HAP-1 (cell line): ENCODE measurements at regions not wholly inside any gene's neighbourhood (a gene's known extent, or its start where the extent isn't known, plus 50 kb on each side); places are given as distances from the start of the nearest gene placed in this dataset.

ENCODE experiments used
- DNase-seq, 2 experiments: peaks; one replicate each; pipeline ENCODE4 v3.0.0-alpha.2; 2016 to 2020; ENCODE audit warnings: low spot score in 2 of 2
- H3K27me3 ChIP-seq: fragments of 250-450 bp; sonication (Bioruptor Pico); 2 replicates; pipeline ENCODE4 v1.5.1; 2020; ENCODE audit warnings: low read depth, mild to moderate bottlenecking, moderate library complexity
- H3K36me3 ChIP-seq: fragments of 250-450 bp; sonication (Bioruptor Pico); replicated peaks from 2 replicates; pipeline ENCODE4 v1.5.1; 2020; ENCODE audit warnings: mild to moderate bottlenecking
- H3K4me1 ChIP-seq: fragments of 250-450 bp; sonication (Bioruptor Pico); 2 replicates; pipeline ENCODE4 v1.5.1; 2020; ENCODE audit warnings: mild to moderate bottlenecking
- H3K4me3 ChIP-seq: fragments of 250-450 bp; sonication (Bioruptor Pico); 2 replicates; pipeline ENCODE4 v1.5.1; 2020; ENCODE audit warnings: mild to moderate bottlenecking, moderate library complexity
- H3K9me3 ChIP-seq: fragments of 250-450 bp; sonication (Bioruptor Pico); 2 replicates; pipeline ENCODE4 v1.5.1; 2020; ENCODE audit warnings: mild to moderate bottlenecking, moderate library complexity
- in situ Hi-C: fragments of 300-500 bp; cut with MboI; formaldehyde crosslinking; loops from 3 replicates; pipeline ENCODE4 v1.14.3; 2020; ENCODE audit warnings: low sequenced_read_pairs, inconsistent platforms, mixed read lengths

DNA sequence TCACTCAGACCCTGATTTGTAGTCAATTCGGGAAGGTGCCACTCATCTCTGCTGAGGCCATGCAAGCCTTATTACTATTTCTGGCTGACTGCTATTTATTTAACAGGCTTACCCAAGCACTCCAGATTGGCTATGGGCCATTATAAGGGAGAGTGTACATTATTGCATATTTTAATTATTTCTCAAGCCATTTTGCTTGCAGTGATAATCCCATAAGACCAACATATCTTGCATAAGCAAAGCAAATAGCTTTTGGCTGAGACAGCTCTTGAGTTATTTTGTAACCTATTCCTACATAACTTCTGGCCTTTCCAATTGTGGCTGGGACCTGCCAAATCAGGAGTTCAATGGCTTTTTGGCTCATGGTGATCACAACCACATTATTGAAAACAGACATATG lies 509.6 kb upstream of the USP15 start:
- Histone ChIP-seq H3K9me3 (no peaks in the 10 kb centered on the region), H3K4me3 (no peak overlapping the region)

DNA sequence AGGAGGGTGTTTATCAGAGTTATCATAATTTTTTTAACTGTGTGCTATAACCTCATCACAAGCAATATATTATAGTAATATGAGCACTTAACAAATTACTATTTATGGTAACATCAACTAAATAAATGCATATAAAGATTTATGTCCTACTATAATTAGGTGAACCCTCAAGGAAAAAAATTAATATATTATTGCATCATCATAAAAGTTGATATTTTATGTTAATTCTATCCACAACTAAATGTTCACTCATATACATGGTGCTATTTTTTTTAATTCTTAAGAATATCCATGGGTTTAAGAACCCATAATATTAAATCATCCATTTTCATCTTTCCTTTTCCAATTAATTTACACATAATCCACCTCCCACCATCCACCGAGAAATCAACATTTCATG lies 506.0 kb upstream of the USP15 start:
- Histone ChIP-seq H3K4me1 (no peaks in the 10 kb centered on the region), H3K4me3 (no peak overlapping the region), H3K36me3 (no peaks in the 10 kb centered on the region), H3K27me3 (no peaks in the 10 kb centered on the region; the same call in 1 of the 2 replicates), H3K9me3 (no peaks in the 10 kb centered on the region)
- in situ Hi-C loops: no loop called here
- no peak for DNase-seq

More for the DNA sequence above, 509.6 kb upstream of the USP15 start:
- Histone ChIP-seq H3K27me3 (no peaks in the 10 kb centered on the region; the same call in 1 of the 2 replicates), H3K4me1 (no peaks in the 10 kb centered on the region), H3K36me3 (no peaks in the 10 kb centered on the region)
- in situ Hi-C loops: no loop called here
- no peak for DNase-seq

DNA sequence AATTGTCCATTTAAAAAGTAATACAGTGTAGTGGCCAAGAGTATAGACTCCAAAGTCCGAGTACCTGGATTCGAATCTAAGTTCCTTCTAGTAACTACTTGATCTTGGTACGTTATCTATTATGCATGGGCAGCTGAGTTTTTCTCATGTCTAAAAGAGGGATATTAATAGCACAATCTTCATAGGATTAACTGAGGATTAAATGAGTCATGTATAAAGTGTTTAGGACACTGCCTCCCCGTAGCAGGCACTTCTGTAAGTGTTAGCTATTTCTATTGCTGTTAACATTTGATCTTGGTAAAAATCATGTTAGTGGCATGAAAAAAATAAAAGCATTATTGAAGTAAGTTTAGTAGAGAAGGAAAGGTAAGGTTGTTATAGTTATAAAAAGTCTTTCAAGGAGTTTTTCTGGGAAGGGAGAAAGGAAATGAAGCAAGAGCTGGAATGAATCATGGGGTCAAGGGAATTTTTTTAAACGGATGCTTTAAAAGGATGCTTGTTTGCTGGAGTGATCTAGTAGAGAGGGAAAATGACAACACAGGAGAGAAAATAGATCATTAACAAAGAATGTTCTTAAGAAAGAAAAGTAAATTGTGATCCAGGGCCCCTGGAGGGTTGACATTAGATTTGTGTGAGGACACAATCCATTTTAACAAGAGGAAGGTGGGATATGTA lies 502.2 kb upstream of the USP15 start:
- H3K4me3 ChIP-seq: no peak overlapping the region
- in situ Hi-C loops: no loop called here
- no peak for DNase-seq
- H3K27me3 ChIP-seq: no peaks in the 10 kb centered on the region
- H3K4me1 ChIP-seq: no peaks in the 10 kb centered on the region
- H3K9me3 ChIP-seq: no peaks in the 10 kb centered on the region
- H3K36me3 ChIP-seq: no peaks in the 10 kb centered on the region

DNA sequence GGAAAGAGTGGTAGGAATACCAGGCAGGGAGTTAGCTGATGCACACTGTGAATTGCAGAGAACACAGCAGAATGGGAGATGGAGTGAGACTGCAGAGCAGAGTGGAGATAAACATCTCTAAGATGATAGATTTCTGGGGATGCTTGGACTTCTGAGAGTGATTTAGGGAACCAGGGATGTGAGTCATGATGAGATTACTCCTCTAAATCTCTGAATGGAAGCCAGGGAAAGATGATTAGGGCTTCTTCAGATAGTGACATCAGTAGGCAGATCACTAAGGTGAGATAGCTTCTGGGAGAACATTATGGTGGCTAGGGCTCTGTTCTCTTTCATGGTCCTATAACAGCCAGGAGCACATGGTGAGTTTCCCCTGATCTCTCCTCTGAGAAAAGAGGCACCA lies 501.5 kb upstream of the USP15 start:
- no peaks in the 10 kb centered on the region for H3K9me3 ChIP-seq
- H3K4me1 ChIP-seq: no peaks in the 10 kb centered on the region
- H3K36me3 ChIP-seq: no peaks in the 10 kb centered on the region
- H3K4me3 ChIP-seq: no peak overlapping the region
- DNase-seq: no peak
- no peaks in the 10 kb centered on the region for H3K27me3 ChIP-seq
- in situ Hi-C loops: no loop called here

DNA sequence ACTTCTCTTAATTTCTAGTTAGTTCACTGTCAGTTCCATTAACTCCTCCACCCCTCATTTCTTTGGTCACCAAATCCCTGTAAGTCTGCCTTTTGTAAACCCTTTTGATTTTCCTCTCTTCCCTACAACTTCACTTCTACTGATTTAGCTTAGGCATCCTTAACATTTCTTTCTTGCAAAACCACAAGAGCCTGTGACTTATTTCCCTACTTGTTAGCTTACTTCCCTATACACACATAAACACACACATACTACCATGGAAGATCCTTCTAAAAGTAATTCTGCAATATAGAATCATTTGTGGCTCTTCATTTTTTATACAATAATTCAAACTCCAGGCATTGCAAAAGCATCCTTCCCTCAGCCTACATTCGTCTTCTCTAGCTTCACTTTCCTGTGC lies 494.3 kb upstream of the USP15 start:
- in situ Hi-C loops: no loop called here
- Histone ChIP-seq H3K4me3 (no peak overlapping the region), H3K36me3 (no peaks in the 10 kb centered on the region), H3K4me1 (no peaks in the 10 kb centered on the region), H3K9me3 (no peaks in the 10 kb centered on the region), H3K27me3 (no peaks in the 10 kb centered on the region)
- DNase-seq: no peak

DNA sequence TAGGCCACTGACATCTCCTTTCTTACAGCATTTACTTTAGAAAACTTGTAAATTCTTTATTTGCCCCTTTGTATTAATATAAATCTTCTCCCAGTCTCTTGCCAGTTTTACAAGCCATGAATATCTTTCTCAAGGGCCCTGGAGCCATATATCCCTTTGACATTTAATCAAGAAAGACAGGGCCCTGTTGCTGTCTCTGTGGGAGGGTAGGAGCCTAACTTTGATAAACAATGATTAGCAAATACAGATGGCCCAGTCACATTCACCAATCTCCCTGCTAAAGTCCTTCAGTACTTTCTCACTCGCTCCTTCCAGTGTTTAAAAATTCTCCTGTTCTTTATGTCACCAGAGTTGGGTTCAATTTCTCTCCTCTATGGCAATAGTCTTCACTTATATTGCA lies 479.8 kb upstream of the USP15 start:
- no peak overlapping the region for H3K4me3 ChIP-seq
- H3K4me1 ChIP-seq: no peaks in the 10 kb centered on the region
- no peaks in the 10 kb centered on the region for H3K36me3 ChIP-seq
- no peaks in the 10 kb centered on the region for H3K27me3 ChIP-seq
- no peaks in the 10 kb centered on the region for H3K9me3 ChIP-seq
- no peak for DNase-seq
- in situ Hi-C loops: no loop called here

DNA sequence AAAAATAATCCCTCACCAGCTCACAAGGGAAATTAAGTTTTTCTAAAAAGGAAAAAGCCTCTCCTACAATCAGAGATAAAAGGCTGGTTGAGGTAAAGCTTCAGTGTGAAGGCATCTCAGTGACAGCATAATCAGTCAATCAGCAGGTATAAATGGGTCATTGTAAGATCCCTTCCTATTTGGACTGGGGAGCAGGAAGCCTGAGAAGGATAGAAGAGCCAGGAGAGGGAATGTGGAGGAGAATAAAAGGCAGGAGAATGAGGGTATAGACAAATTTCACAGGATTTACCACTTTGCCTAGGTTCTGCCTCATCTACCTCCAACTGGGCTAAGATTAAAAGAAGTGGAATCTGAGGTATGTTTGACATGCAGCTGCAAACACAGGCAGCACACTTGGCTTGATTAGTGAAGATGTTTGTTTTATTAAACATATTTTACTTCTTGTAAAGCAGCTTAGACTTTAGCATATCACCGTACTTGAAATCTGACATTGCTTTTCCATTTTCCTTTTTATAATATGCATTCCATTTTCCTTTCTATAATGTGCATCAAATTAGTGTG lies 479.1 kb upstream of the USP15 start:
- in situ Hi-C loops: no loop called here
- no peak for DNase-seq
- Histone ChIP-seq H3K9me3 (no peaks in the 10 kb centered on the region), H3K27me3 (no peaks in the 10 kb centered on the region), H3K4me3 (no peak overlapping the region), H3K36me3 (no peaks in the 10 kb centered on the region), H3K4me1 (no peaks in the 10 kb centered on the region)

DNA sequence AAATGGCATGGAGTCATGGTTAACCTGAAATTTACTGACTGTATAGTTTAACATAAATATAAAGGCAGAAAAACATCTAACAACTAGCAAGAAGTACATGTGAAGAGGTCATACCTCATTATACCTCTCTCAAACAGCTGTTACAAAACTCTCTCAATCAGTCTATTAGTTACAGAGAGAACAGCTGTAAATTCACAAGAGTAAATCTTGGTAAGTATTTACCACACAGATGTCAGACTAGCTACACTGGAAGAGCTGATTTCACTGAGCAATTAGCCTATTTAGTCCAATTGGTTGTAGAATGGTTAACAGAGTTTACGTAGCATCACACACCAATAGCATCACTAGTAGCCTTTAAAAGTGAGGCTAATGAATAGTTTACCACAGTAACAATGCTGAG lies 463.4 kb upstream of the USP15 start:
- in situ Hi-C loops: no loop called here
- no peaks in the 10 kb centered on the region for H3K27me3 ChIP-seq
- H3K4me1 ChIP-seq: no peaks in the 10 kb centered on the region
- no peaks in the 10 kb centered on the region for H3K9me3 ChIP-seq
- DNase-seq: no peak
- H3K4me3 ChIP-seq: no peak overlapping the region
- no peaks in the 10 kb centered on the region for H3K36me3 ChIP-seq

DNA sequence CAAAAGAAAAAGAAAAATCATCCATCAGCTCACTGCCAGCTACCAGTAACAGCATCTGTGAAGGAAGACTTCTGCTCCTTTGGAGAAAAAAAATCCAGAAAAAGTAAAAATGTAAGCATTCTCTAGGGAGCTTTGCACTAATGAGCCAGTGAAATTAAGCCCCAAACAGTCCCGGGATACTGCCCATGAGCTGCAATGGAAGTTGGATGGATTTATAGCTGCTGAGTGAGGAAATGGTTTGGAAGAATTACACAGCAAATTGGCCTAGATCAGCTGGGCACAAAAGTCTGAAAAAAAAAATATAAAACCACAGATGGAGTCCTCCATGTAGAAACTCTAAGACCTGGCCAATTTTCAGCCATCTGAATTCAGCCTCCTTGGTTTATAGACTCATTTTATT lies 462.9 kb upstream of the USP15 start:
- no peaks in the 10 kb centered on the region for H3K27me3 ChIP-seq
- no peaks in the 10 kb centered on the region for H3K9me3 ChIP-seq
- H3K36me3 ChIP-seq: no peaks in the 10 kb centered on the region
- DNase-seq: no peak
- no peaks in the 10 kb centered on the region for H3K4me1 ChIP-seq
- in situ Hi-C loops: no loop called here
- no peak overlapping the region for H3K4me3 ChIP-seq

DNA sequence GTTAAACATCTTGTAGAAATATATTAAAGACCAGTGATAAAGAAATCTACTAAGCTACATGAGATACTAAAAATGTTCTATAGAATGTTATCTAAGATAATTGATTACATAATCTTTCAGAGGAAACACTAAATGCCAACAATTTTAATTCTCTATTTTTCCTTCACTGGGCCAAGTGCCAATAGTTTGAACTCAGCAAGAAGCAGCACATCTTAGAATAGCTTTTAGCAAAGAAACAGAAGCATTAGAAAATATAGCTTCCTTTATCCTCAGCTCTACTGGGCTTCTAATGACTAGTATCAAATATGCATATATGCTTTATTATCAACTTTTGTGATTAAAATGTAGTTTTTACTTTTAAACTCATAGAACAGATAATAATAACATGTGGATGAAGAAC lies 461.4 kb upstream of the USP15 start:
- Histone ChIP-seq H3K4me3 (no peak overlapping the region), H3K36me3 (no peaks in the 10 kb centered on the region), H3K9me3 (no peaks in the 10 kb centered on the region), H3K27me3 (no peaks in the 10 kb centered on the region), H3K4me1 (no peaks in the 10 kb centered on the region)
- DNase-seq: no peak
- in situ Hi-C loops: no loop called here

DNA sequence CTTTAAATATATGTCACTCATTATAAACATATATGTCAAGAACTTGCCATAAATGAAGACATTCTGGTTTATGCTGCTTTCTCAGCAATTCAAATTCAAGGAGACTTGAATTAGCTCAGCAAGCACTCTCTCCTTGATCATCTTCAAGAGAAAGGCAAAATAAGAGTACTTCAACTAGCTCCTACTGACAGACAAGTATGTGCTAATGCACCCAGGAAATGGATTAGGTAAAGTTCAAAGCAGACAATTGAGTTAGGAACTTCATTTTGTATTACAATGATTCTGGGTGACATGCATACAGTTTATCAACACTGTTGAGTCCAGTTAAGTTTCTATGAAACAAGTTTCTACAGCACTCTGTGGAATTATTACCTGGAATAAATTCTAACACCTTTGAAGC lies 455.9 kb upstream of the USP15 start:
- Histone ChIP-seq H3K4me1 (no peaks in the 10 kb centered on the region), H3K36me3 (no peaks in the 10 kb centered on the region), H3K4me3 (no peak overlapping the region), H3K27me3 (no peaks in the 10 kb centered on the region), H3K9me3 (no peaks in the 10 kb centered on the region)
- no peak for DNase-seq
- in situ Hi-C loops: no loop called here

DNA sequence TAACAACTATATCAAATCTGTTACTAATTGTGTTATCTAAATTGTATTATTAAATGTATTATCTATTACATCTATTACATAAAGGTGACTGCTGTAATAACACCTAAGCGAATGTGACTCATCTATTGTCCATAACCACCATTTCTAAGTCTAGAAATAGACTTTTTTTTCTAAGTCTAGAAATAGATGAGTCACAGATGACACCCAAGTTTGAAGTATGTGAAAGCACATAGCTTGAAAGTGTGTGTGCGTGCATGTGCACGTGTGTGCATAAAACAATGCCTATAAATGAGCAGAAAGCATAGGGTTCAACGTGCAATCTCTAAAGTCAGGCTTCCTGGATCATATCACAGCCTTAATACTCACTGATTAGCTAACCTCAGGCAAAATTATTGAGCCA lies 451.3 kb upstream of the USP15 start:
- no peak for DNase-seq
- in situ Hi-C loops: no loop called here
- no peaks in the 10 kb centered on the region for H3K9me3 ChIP-seq

DNA sequence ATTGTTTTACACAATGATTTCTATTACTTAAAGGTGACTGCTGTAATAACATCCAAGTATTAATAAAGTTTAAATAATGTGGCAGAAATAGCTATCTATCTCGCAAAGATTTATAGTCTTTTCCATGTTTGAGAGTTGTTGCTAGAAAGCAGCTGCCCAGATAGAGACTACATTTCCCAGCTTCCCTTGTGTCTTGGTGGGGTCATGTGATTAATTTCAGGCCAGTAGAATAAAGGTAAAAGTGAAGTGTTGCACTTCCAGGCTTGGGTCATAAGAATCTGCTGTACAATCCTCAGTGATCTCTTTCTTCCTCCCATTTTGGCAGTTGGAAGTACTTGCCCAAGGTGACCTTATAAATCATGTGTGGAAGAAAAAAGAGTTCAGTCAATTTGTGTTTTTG lies 449.7 kb upstream of the USP15 start:
- H3K9me3 ChIP-seq: no peaks in the 10 kb centered on the region
- in situ Hi-C loops: no loop called here
- no peak for DNase-seq
- no peaks in the 10 kb centered on the region for H3K36me3 ChIP-seq
- no peaks in the 10 kb centered on the region for H3K27me3 ChIP-seq
- H3K4me1 ChIP-seq: no peaks in the 10 kb centered on the region
- H3K4me3 ChIP-seq: no peak overlapping the region

More for the DNA sequence above, 451.3 kb upstream of the USP15 start:
- H3K4me3 ChIP-seq: no peak overlapping the region
- no peaks in the 10 kb centered on the region for H3K4me1 ChIP-seq
- no peaks in the 10 kb centered on the region for H3K27me3 ChIP-seq
- no peaks in the 10 kb centered on the region for H3K36me3 ChIP-seq

DNA sequence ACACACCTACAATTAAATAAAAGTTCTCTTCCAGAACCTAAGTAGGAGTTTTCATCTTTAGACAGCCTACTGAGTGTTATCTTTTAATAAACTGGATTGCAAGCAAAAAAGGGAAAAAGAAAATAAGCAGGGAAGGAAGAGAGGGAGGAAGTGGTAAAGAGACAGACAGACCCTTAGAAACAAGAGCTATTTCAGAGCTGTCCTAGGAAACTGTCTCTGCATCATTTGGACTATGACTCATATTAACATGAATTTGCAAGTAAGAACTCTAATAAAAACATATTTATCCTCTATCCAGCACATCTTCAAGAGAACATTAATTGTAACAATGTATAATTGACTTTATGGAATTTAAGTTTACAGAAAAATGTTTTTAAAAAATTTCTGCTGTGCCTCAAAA lies 438.8 kb upstream of the USP15 start:
- no peak for DNase-seq
- no peaks in the 10 kb centered on the region for H3K36me3 ChIP-seq
- H3K4me3 ChIP-seq: no peak overlapping the region
- H3K27me3 ChIP-seq: no peaks in the 10 kb centered on the region
- H3K9me3 ChIP-seq: no peaks in the 10 kb centered on the region
- in situ Hi-C loops: no loop called here
- no peaks in the 10 kb centered on the region for H3K4me1 ChIP-seq

DNA sequence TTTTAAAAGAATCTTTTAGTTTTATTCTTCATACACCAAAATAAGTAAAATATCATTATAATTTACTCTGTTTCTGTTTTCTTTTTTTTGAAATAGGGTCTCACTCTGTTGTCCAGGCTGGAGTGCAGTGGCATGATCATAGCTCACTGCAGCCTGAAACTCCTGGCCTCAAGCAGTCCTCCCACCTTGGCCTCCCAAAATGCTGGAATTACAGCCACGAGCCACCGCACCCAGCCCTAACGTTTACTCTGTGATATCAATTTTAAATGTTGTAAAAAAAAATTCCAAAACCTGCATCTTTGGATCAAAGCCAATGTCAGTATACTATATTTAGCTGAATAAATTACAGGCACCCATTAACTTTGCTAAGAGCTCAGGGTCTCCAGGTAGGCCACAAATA lies 437.1 kb upstream of the USP15 start:
- H3K36me3 ChIP-seq: no peaks in the 10 kb centered on the region

More for the DNA sequence above, 437.1 kb upstream of the USP15 start:
- H3K9me3 ChIP-seq: no peaks in the 10 kb centered on the region
- no peak for DNase-seq
- in situ Hi-C loops: no loop called here
- no peaks in the 10 kb centered on the region for H3K4me1 ChIP-seq
- no peaks in the 10 kb centered on the region for H3K27me3 ChIP-seq
- no peak overlapping the region for H3K4me3 ChIP-seq
